GM18951 (cell line): ENCODE measurements at regions not wholly inside any gene's neighbourhood (a gene's known extent, or its start where the extent isn't known, plus 50 kb on each side); places are given as distances from the start of the nearest gene placed in this dataset.

Experiments
- POLR2A ChIP-seq: IDR thresholded peaks from 4 replicates; pipeline ENCODE4 v1.6.1; 2011; ENCODE audit warnings: mild to moderate bottlenecking; ENCODE audit not compliant: insufficient read length, insufficient read depth; ENCODE audit errors: extremely low read depth
- in situ Hi-C: fragments of 300-500 bp; cut with MboI; formaldehyde crosslinking; loops from one replicate; pipeline ENCODE4 v1.12.0; 2022; ENCODE audit warnings: low sequenced_read_pairs, mixed read lengths, inconsistent platforms; ENCODE audit not compliant: unreplicated experiment

GRCh38 chr9:126017758-126018157 is 270.6 kb downstream of the PBX3 start:
- no peak for TF ChIP-seq POLR2A
- in situ Hi-C loops, result no loop called here

GRCh38 chr9:126020836-126021235 is 273.7 kb downstream of the PBX3 start:
- in situ Hi-C loops, result no loop called here
- no peak for TF ChIP-seq POLR2A

- in situ Hi-C loops, result no loop called here
- no peak for TF ChIP-seq POLR2A
These were observed 276.8 kb downstream of the PBX3 start for GRCh38 chr9:126023962-126024361.

GRCh38 chr9:126024581-126025230 is 277.5 kb downstream of the PBX3 start:
- in situ Hi-C loops, result no loop called here
- TF ChIP-seq POLR2A, result no peak

- in situ Hi-C loops, result no loop called here
- TF ChIP-seq POLR2A, result no peak
These were observed 278.8 kb downstream of the PBX3 start for GRCh38 chr9:126025991-126026390.

GRCh38 chr9:126027566-126027965 is 280.4 kb downstream of the PBX3 start:
- TF ChIP-seq POLR2A, result no peak
- in situ Hi-C loops, result no loop called here

- TF ChIP-seq POLR2A, result no peak
- in situ Hi-C loops, result no loop called here
These were observed 281.6 kb downstream of the PBX3 start for GRCh38 chr9:126028746-126029145.

GRCh38 chr9:126030716-126031115 is 283.5 kb downstream of the PBX3 start:
- in situ Hi-C loops, result no loop called here
- no peak for TF ChIP-seq POLR2A

GRCh38 chr9:126031116-126031515 is 283.9 kb downstream of the PBX3 start:
- no peak for TF ChIP-seq POLR2A

GRCh38 chr9:126032135-126032534 is 285.0 kb downstream of the PBX3 start:
- in situ Hi-C loops, result no loop called here
- TF ChIP-seq POLR2A, result no peak

More at GRCh38 chr9:126031116-126031515, 283.9 kb downstream of the PBX3 start:
- in situ Hi-C loops, result no loop called here

GRCh38 chr9:126033318-126033717 is 286.1 kb downstream of the PBX3 start:
- in situ Hi-C loops, result no loop called here

GRCh38 chr9:126033956-126034355 is 286.8 kb downstream of the PBX3 start:
- no peak for TF ChIP-seq POLR2A
- in situ Hi-C loops, result no loop called here

More at GRCh38 chr9:126033318-126033717, 286.1 kb downstream of the PBX3 start:
- no peak for TF ChIP-seq POLR2A

GRCh38 chr9:126036881-126037291 is 289.7 kb downstream of the PBX3 start:
- TF ChIP-seq POLR2A, result no peak
- in situ Hi-C loops, result no loop called here

GRCh38 chr9:126038790-126039189 is 287.8 kb upstream of the MVB12B start:
- in situ Hi-C loops, result no loop called here
- no peak for TF ChIP-seq POLR2A
